Esophagus squamous epithelium (tissue), 4 donors: ENCODE measurements at regions not wholly inside any gene's neighbourhood (a gene's known extent, or its start where the extent isn't known, plus 50 kb on each side); places are given as distances from the start of the nearest gene placed in this dataset.

ENCODE experiments used
- POLR2A ChIP-seq, 4 donors: fragments of 450-650 bp; IDR thresholded peaks; one replicate each; pipeline ENCODE4 v1.6.1; 2017; ENCODE audit warnings: antibody characterized with exemption in 4 of 4, mild to moderate bottlenecking in 4 of 4, moderate library complexity in 3 of 4
- TF ChIP-seq, protein P1 (sequence below), 6 experiments: fragments of 450-650 bp in 4 of 6; fragments of 200-600 bp in 2 of 6; sonication (generic) in 2 of 6; IDR thresholded peaks; one replicate each; pipeline ENCODE4 v1.5.1; 2016 to 2019; ENCODE audit warnings: antibody characterized with exemption in 6 of 6, mild to moderate bottlenecking in 4 of 6, moderate library complexity in 4 of 6

DNA sequence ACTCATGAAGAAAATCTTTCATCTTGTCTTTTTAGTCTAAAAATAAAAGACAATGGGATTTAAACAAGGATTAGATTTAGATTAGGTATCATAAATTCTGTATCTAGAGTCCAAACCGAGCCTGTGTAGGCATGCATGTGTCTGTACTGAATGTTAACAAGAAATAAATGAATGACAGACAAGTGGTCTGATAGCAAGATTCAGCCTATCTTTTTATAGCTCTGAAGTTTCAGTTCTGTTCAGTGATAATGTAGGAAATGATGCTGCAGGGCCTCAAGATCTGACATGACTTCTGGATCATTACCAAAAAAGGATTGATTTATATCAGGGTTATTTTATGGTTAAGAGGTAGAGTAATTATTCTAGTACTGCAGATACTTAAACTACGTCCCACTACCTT is 137.0 kb upstream of the ATP5MC3 start:
- TF ChIP-seq, protein P1, sequence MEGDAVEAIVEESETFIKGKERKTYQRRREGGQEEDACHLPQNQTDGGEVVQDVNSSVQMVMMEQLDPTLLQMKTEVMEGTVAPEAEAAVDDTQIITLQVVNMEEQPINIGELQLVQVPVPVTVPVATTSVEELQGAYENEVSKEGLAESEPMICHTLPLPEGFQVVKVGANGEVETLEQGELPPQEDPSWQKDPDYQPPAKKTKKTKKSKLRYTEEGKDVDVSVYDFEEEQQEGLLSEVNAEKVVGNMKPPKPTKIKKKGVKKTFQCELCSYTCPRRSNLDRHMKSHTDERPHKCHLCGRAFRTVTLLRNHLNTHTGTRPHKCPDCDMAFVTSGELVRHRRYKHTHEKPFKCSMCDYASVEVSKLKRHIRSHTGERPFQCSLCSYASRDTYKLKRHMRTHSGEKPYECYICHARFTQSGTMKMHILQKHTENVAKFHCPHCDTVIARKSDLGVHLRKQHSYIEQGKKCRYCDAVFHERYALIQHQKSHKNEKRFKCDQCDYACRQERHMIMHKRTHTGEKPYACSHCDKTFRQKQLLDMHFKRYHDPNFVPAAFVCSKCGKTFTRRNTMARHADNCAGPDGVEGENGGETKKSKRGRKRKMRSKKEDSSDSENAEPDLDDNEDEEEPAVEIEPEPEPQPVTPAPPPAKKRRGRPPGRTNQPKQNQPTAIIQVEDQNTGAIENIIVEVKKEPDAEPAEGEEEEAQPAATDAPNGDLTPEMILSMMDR (IDR thresholded peaks at IDR 0.05): no peak
- TF ChIP-seq POLR2A (IDR thresholded peaks at IDR 0.05): no peak
